KMS-11 (cell line): ENCODE measurements at regions not wholly inside any gene's neighbourhood (a gene's known extent, or its start where the extent isn't known, plus 50 kb on each side); places are given as distances from the start of the nearest gene placed in this dataset.
A peak's percentile ranks its signal among the peaks of the same experiment; 100 is the strongest.

Experiments used
- H2AFZ ChIP-seq: fragments of 200-600 bp; sonication (generic); 2 replicates; pipeline ENCODE4 v1.6.1; 2016; ENCODE audit warnings: antibody characterized with exemption, mixed run types, low read depth
- H3K27ac ChIP-seq: fragments of 200-600 bp; sonication (generic); 2 replicates; pipeline ENCODE4 v1.6.1; 2016; ENCODE audit warnings: mild to moderate bottlenecking, mixed run types
- H3K27me3 ChIP-seq: fragments of 200-600 bp; sonication (generic); 2 replicates; pipeline ENCODE4 v1.6.1; 2017; ENCODE audit warnings: mild to moderate bottlenecking, low read depth, mixed run types, moderate library complexity; ENCODE audit not compliant: insufficient read depth
- H3K36me3 ChIP-seq: fragments of 200-600 bp; sonication (generic); 2 replicates; pipeline ENCODE4 v1.6.1; 2017; ENCODE audit warnings: mild to moderate bottlenecking, mixed run types; ENCODE audit not compliant: insufficient read depth
- H3K4me1 ChIP-seq: fragments of 200-600 bp; sonication (generic); 2 replicates; pipeline ENCODE4 v1.6.1; 2016; ENCODE audit warnings: mild to moderate bottlenecking, low read depth, mixed run types; ENCODE audit not compliant: poor library complexity, severe bottlenecking
- H3K4me2 ChIP-seq: fragments of 200-600 bp; sonication (generic); 2 replicates; pipeline ENCODE4 v1.7.0; 2016; ENCODE audit warnings: mild to moderate bottlenecking, mixed run types
- H3K4me3 ChIP-seq: fragments of 200-600 bp; sonication (generic); IDR thresholded peaks from 2 replicates; pipeline ENCODE4 v1.6.1; 2017; ENCODE audit warnings: low read depth, low read length, mixed read lengths; ENCODE audit not compliant: insufficient read depth
- H3K79me2 ChIP-seq: fragments of 200-600 bp; sonication (generic); 2 replicates; pipeline ENCODE4 v1.6.1; 2016; ENCODE audit warnings: low read depth, mixed run types; ENCODE audit not compliant: insufficient read depth
- H3K9ac ChIP-seq: fragments of 200-600 bp; sonication (generic); 2 replicates; pipeline ENCODE4 v1.6.1; 2016; ENCODE audit warnings: mild to moderate bottlenecking, mixed run types
- H4K20me1 ChIP-seq: fragments of 200-600 bp; sonication (generic); 2 replicates; pipeline ENCODE4 v1.6.1; 2016; ENCODE audit warnings: mild to moderate bottlenecking, mixed run types; ENCODE audit not compliant: insufficient read depth
- TF ChIP-seq, protein P1 (sequence below): fragments of 200-600 bp; sonication (generic); conservative IDR thresholded peaks from 2 replicates; pipeline ENCODE4 v1.6.1; 2017; ENCODE audit warnings: low read depth, mild to moderate bottlenecking, antibody characterized with exemption, low read length, moderate library complexity, mixed read lengths

DNA sequence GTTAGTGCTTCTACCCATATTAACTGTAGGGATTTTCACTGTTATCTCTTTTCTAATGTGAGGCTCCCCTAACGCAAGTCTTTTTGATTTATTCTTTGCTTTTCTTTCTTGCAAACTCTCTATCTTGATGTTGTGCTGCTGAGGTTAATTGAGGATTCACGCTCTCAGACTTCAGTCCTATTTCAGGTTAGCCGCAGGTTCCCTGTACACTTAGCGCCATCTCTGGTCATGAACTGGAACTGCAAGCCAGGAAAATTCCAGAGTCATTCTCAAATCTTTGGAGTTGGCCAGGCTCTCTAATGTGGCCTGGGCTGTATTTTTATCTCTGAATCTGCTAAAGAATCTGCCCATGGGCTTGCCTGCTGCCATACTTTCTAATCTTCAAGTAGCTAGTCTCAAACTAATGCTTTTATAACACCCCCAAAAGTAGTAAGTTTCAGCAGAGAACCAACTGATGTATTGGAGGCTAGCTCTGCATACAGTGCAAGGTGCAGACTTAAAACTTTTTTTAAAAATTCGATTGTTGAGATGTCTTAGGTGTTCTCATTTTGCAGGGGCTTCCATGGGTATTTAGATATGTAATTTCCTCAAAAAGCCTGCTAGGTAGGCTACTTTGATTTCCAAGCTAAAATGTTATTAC is 91.1 kb upstream of the OPRM1 start:
- Histone ChIP-seq H3K27me3 (no peaks in the 10 kb centered on the region), H3K36me3 (no peaks in the 10 kb centered on the region), H3K79me2 (no peaks in the 10 kb centered on the region), H2AFZ (no peak overlapping the region), H3K27ac (no peak overlapping the region), H3K4me1 (no peaks in the 10 kb centered on the region), H3K9ac (no peak overlapping the region), H3K4me2 (no peak overlapping the region), H3K4me3 (no peak overlapping the region), H4K20me1 (no peaks in the 10 kb centered on the region)
- TF ChIP-seq, protein P1, sequence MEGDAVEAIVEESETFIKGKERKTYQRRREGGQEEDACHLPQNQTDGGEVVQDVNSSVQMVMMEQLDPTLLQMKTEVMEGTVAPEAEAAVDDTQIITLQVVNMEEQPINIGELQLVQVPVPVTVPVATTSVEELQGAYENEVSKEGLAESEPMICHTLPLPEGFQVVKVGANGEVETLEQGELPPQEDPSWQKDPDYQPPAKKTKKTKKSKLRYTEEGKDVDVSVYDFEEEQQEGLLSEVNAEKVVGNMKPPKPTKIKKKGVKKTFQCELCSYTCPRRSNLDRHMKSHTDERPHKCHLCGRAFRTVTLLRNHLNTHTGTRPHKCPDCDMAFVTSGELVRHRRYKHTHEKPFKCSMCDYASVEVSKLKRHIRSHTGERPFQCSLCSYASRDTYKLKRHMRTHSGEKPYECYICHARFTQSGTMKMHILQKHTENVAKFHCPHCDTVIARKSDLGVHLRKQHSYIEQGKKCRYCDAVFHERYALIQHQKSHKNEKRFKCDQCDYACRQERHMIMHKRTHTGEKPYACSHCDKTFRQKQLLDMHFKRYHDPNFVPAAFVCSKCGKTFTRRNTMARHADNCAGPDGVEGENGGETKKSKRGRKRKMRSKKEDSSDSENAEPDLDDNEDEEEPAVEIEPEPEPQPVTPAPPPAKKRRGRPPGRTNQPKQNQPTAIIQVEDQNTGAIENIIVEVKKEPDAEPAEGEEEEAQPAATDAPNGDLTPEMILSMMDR, result peak; percentile 92

DNA sequence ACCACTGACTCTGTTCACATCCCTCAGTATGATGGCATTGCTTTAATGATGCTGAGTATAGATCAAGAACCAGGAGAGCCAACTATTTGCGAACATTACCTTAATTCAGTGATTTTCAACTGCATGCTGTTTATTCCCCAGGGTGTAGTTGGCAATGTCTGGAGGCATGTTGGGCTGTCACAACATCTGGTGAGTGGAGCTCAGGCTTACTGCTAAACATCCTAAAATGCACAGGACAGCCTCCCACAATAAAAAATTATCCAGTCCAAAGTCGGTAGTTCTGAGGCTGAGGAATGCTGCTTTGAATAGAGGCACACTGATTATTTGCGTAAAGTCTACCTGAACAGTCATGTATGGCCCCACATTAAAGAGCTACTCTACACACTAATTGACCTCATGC is 94.8 kb upstream of the OPRM1 start:
- H3K4me1 ChIP-seq, result no peaks in the 10 kb centered on the region
- no peak overlapping the region for H3K4me2 ChIP-seq
- no peak overlapping the region for H3K4me3 ChIP-seq
- no peaks in the 10 kb centered on the region for H4K20me1 ChIP-seq
- no peak overlapping the region for H2AFZ ChIP-seq
- H3K36me3 ChIP-seq, result no peaks in the 10 kb centered on the region
- no peaks in the 10 kb centered on the region for H3K79me2 ChIP-seq
- no peaks in the 10 kb centered on the region for H3K27me3 ChIP-seq
- H3K9ac ChIP-seq, result no peak overlapping the region
- TF ChIP-seq, protein P1, result no peak
- H3K27ac ChIP-seq, result no peak overlapping the region

DNA sequence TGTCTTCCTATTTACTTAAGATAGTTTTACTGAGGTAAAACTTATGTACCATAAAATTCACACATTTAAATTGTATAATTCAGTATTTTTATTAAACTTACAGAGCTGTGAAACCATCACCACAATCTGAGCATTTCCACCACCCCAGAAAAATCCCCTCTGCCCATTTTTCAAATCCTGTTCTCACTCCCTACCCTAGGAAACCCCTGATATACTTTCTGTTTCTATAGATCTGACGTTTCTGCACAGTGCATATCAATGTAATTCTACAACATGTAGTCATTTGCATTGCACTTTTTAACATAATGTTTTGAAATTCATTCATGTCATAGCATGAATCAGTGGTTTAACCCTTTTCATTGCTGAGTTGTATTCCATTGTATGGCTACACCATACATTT is 96.7 kb upstream of the OPRM1 start:
- Histone ChIP-seq H2AFZ (no peak overlapping the region), H3K79me2 (no peaks in the 10 kb centered on the region), H3K9ac (no peak overlapping the region), H4K20me1 (no peaks in the 10 kb centered on the region), H3K36me3 (no peaks in the 10 kb centered on the region), H3K4me1 (no peaks in the 10 kb centered on the region), H3K4me3 (no peak overlapping the region), H3K27ac (no peak overlapping the region), H3K27me3 (no peaks in the 10 kb centered on the region), H3K4me2 (no peak overlapping the region)
- TF ChIP-seq, protein P1, result no peak

DNA sequence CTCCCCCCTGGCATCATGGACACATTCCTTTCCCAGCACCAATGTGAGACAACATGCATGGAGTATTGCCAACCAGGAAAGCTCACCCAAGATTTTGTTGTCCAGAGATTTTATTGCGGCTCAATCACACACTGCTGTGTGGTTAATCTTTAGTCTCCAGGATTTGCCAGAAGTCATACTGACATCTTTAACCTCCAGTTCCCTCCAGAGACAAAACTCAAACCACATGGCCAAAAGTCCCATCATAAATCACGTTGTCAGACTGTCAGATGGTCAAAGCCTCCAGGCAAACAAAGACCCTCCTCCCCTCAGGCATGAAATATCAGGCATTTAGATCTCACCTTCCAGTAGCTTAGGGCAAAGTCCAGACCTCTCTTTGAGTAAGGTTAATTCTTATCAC is 97.3 kb upstream of the OPRM1 start:
- Histone ChIP-seq H3K4me1 (no peaks in the 10 kb centered on the region), H3K9ac (no peak overlapping the region), H3K79me2 (no peaks in the 10 kb centered on the region), H4K20me1 (no peaks in the 10 kb centered on the region), H3K4me2 (no peak overlapping the region), H3K4me3 (no peak overlapping the region), H2AFZ (no peak overlapping the region), H3K27me3 (no peaks in the 10 kb centered on the region), H3K36me3 (no peaks in the 10 kb centered on the region), H3K27ac (no peak overlapping the region)
- TF ChIP-seq, protein P1, result no peak
